UCSD-AML1 (cell line): ENCODE measurements at regions not wholly inside any gene's neighbourhood (a gene's known extent, or its start where the extent isn't known, plus 50 kb on each side); places are given as distances from the start of the nearest gene placed in this dataset.

ENCODE experiments used
- DNase-seq: peaks from one replicate; lab custom pipeline; 2025; ENCODE audit not compliant: unreplicated experiment; lab: John Stamatoyannopoulos, UW

- no peak for DNase-seq
Measured at GRCh38 chr9:18333157-18333556, 140.8 kb upstream of the ADAMTSL1 start.

- no peak for DNase-seq
Measured at GRCh38 chr9:18335825-18336224, 138.1 kb upstream of the ADAMTSL1 start.

GRCh38 chr9:18338042-18338441, 135.9 kb upstream of the ADAMTSL1 start:
- DNase-seq = no peak

GRCh38 chr9:18343784-18344183, 130.2 kb upstream of the ADAMTSL1 start:
- no peak for DNase-seq

GRCh38 chr9:18346745-18347144, 127.2 kb upstream of the ADAMTSL1 start:
- DNase-seq = no peak

- no peak for DNase-seq
Measured at GRCh38 chr9:18347386-18348082, 126.4 kb upstream of the ADAMTSL1 start.

GRCh38 chr9:18348083-18348475, 125.9 kb upstream of the ADAMTSL1 start:
- no peak for DNase-seq

- no peak for DNase-seq
Measured at GRCh38 chr9:18349530-18349929, 124.4 kb upstream of the ADAMTSL1 start.

GRCh38 chr9:18350036-18350435, 123.9 kb upstream of the ADAMTSL1 start:
- DNase-seq = no peak

- no peak for DNase-seq
Measured at GRCh38 chr9:18350995-18351595, 122.9 kb upstream of the ADAMTSL1 start.

- DNase-seq = no peak
Measured at GRCh38 chr9:18352711-18353110, 121.2 kb upstream of the ADAMTSL1 start.

GRCh38 chr9:18353473-18353872, 120.5 kb upstream of the ADAMTSL1 start:
- no peak for DNase-seq

- DNase-seq = no peak
Measured at GRCh38 chr9:18357321-18357720, 116.6 kb upstream of the ADAMTSL1 start.

- no peak for DNase-seq
Measured at GRCh38 chr9:18358325-18358724, 115.6 kb upstream of the ADAMTSL1 start.

- no peak for DNase-seq
Measured at GRCh38 chr9:18359335-18359734, 114.6 kb upstream of the ADAMTSL1 start.

GRCh38 chr9:18360005-18360404, 113.9 kb upstream of the ADAMTSL1 start:
- DNase-seq = no peak

GRCh38 chr9:18361646-18362045, 112.3 kb upstream of the ADAMTSL1 start:
- DNase-seq = no peak

- no peak for DNase-seq
Measured at GRCh38 chr9:18362166-18362565, 111.8 kb upstream of the ADAMTSL1 start.

GRCh38 chr9:18362901-18363685, 110.9 kb upstream of the ADAMTSL1 start:
- DNase-seq = no peak

- DNase-seq = no peak
Measured at GRCh38 chr9:18365651-18366050, 108.3 kb upstream of the ADAMTSL1 start.

- DNase-seq = no peak
Measured at GRCh38 chr9:18366184-18366583, 107.8 kb upstream of the ADAMTSL1 start.

GRCh38 chr9:18368206-18368605, 105.7 kb upstream of the ADAMTSL1 start:
- no peak for DNase-seq
